Loucy (cell line): ENCODE measurements at regions not wholly inside any gene's neighbourhood (a gene's known extent, or its start where the extent isn't known, plus 50 kb on each side); places are given as distances from the start of the nearest gene placed in this dataset.

Experiments used
- H2AFZ ChIP-seq: fragments of 200-600 bp; sonication (generic); 2 replicates; pipeline ENCODE4 v1.6.0; 2016; ENCODE audit warnings: antibody characterized with exemption, mild to moderate bottlenecking, low read length, moderate library complexity
- H3F3A ChIP-seq: fragments of 200-600 bp; 2 replicates; pipeline ENCODE4 v1.6.0; 2016; ENCODE audit warnings: antibody characterized with exemption, low read depth, mild to moderate bottlenecking
- H3K27me3 ChIP-seq: fragments of 200-600 bp; sonication (generic); 2 replicates; pipeline ENCODE4 v1.6.1; 2014; ENCODE audit warnings: low read length, mild to moderate bottlenecking; ENCODE audit not compliant: insufficient read depth, poor library complexity, severe bottlenecking
- H3K36me3 ChIP-seq: fragments of 200-600 bp; sonication (generic); 2 replicates; pipeline ENCODE4 v1.6.1; 2016; ENCODE audit warnings: low read length; ENCODE audit not compliant: insufficient read depth
- H3K4me1 ChIP-seq: fragments of 200-600 bp; sonication (generic); 2 replicates; pipeline ENCODE4 v1.5.1; 2014; ENCODE audit warnings: low read length, mild to moderate bottlenecking; ENCODE audit not compliant: insufficient read depth, poor library complexity, severe bottlenecking
- H3K4me2 ChIP-seq: fragments of 200-600 bp; sonication (generic); 2 replicates; pipeline ENCODE4 v1.6.0; 2014; ENCODE audit warnings: antibody characterized with exemption, low read length, low read depth, mild to moderate bottlenecking; ENCODE audit not compliant: poor library complexity, severe bottlenecking
- H3K4me3 ChIP-seq: fragments of 200-600 bp; sonication (generic); 2 replicates; pipeline ENCODE4 v1.5.1; 2014; ENCODE audit warnings: low read length, mild to moderate bottlenecking, mixed read lengths; ENCODE audit not compliant: poor library complexity, severe bottlenecking
- H3K79me2 ChIP-seq: fragments of 200-600 bp; sonication (generic); 2 replicates; pipeline ENCODE4 v1.6.1; 2014; ENCODE audit warnings: low read length; ENCODE audit not compliant: insufficient read depth
- H3K9ac ChIP-seq: fragments of 200-600 bp; sonication (generic); 2 replicates; pipeline ENCODE4 v1.6.0; 2014; ENCODE audit warnings: mild to moderate bottlenecking, low read depth, low read length, moderate library complexity; ENCODE audit not compliant: poor library complexity, severe bottlenecking
- H3K9me2 ChIP-seq: fragments of 200-600 bp; sonication (generic); replicated peaks from 2 replicates; pipeline ENCODE4 v1.6.1; 2016; ENCODE audit warnings: low read depth, low read length, mixed read lengths
- H3K9me3 ChIP-seq: fragments of 200-600 bp; sonication (generic); 2 replicates; pipeline ENCODE4 v1.6.1; 2014; ENCODE audit warnings: mild to moderate bottlenecking, antibody characterized with exemption, low read length, low read depth; ENCODE audit not compliant: insufficient read depth
- H4K20me1 ChIP-seq: fragments of 200-600 bp; sonication (generic); 2 replicates; pipeline ENCODE4 v1.6.0; 2014; ENCODE audit warnings: antibody characterized with exemption, low read length, mild to moderate bottlenecking; ENCODE audit not compliant: insufficient read depth, poor library complexity, severe bottlenecking
- CTCF ChIP-seq: fragments of 200-600 bp; sonication (generic); conservative IDR thresholded peaks from 2 replicates; pipeline ENCODE4 v1.5.1; 2014; ENCODE audit warnings: mild to moderate bottlenecking, antibody characterized with exemption, low read length
- EZH2phosphoT487 ChIP-seq: fragments of 200-600 bp; IDR thresholded peaks from 2 replicates; pipeline ENCODE4 v1.6.1; 2018; ENCODE audit warnings: antibody characterized with exemption, mild to moderate bottlenecking, moderate library complexity, borderline replicate concordance

GRCh38 chr5:96259151-96259772, 173.8 kb downstream of the PCSK1 start:
- Histone ChIP-seq H3K4me2 (no peak overlapping the region), H3K9ac (no peak overlapping the region), H3K79me2 (no peaks in the 10 kb centered on the region), H3K4me3 (no peak overlapping the region), H4K20me1 (no peaks in the 10 kb centered on the region), H3K4me1 (peaks cover 20% of the 10 kb centered on the region), H3K9me3 (no peaks in the 10 kb centered on the region), H2AFZ (no peak overlapping the region), H3K9me2 (no peaks in the 10 kb centered on the region), H3K27me3 (no peaks in the 10 kb centered on the region), H3K36me3 (no peaks in the 10 kb centered on the region), H3F3A (no peaks in the 10 kb centered on the region)
- TF ChIP-seq CTCF = no peak
- TF ChIP-seq EZH2phosphoT487 = no peak

DNA sequence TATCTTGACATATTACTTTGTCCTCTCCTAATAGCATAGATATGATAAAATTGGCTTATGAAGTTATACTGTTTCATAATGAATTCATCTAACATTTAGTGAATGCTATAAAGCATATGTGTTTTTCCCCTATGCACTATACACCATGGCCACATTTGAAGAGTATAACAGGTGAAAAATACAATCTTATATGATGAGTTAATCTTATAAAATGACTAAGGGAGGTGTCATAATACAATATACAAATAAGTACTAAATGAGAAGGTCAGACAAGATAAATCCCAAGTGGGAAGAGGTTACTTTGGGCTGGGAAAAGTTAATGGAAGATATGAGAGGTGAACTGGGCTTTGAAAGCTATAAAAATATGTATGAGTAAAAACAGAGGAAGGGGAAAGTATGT, 174.4 kb downstream of the PCSK1 start:
- Histone ChIP-seq H3K4me1 (peaks cover 20% of the 10 kb centered on the region), H3K79me2 (no peaks in the 10 kb centered on the region), H3K4me2 (no peak overlapping the region), H3K36me3 (no peaks in the 10 kb centered on the region), H4K20me1 (no peaks in the 10 kb centered on the region), H3K9ac (no peak overlapping the region), H3K4me3 (no peak overlapping the region), H3F3A (no peaks in the 10 kb centered on the region), H3K27me3 (no peaks in the 10 kb centered on the region), H2AFZ (no peak overlapping the region), H3K9me2 (no peaks in the 10 kb centered on the region), H3K9me3 (no peaks in the 10 kb centered on the region)
- TF ChIP-seq CTCF (no peak), EZH2phosphoT487 (no peak)

- Histone ChIP-seq H3K4me3 (no peak overlapping the region), H3K79me2 (no peaks in the 10 kb centered on the region), H2AFZ (no peak overlapping the region), H4K20me1 (no peaks in the 10 kb centered on the region), H3K9ac (no peak overlapping the region), H3K27me3 (no peaks in the 10 kb centered on the region), H3K9me3 (no peaks in the 10 kb centered on the region), H3K9me2 (no peaks in the 10 kb centered on the region), H3K36me3 (no peaks in the 10 kb centered on the region), H3K4me1 (peaks cover 20% of the 10 kb centered on the region), H3F3A (no peaks in the 10 kb centered on the region), H3K4me2 (no peak overlapping the region)
- TF ChIP-seq CTCF (no peak), EZH2phosphoT487 (no peak)
Measured at GRCh38 chr5:96257904-96258303, 175.1 kb downstream of the PCSK1 start.
